IMR-90 (cell line): ENCODE measurements at regions not wholly inside any gene's neighbourhood (a gene's known extent, or its start where the extent isn't known, plus 50 kb on each side); places are given as distances from the start of the nearest gene placed in this dataset.

Experiments used
- ATAC-seq: fragments of 200-7000 bp; cut with Tn5 transposase; 2 replicates; pipeline ENCODE4 v1.9.1; 2020; ENCODE audit warnings: low read depth, mild to moderate bottlenecking, moderate library complexity
- BruUV-seq: library from RNA; stranded (reverse); fragments of 400-500 nt; replicated peaks from 2 replicates; lab custom pipeline; 2021; lab: Mats Ljungman, UMichigan
- CTCF ChIA-PET: fragments of 300-600 bp; formaldehyde crosslinking; extraction: SDS; loops from one replicate; lab custom pipeline; 2021; ENCODE audit warnings: antibody characterized with exemption; lab: Yijun Ruan, JAX
- POLR2A ChIA-PET: fragments of 300-600 bp; sonication (Branson Sonifier 250); formaldehyde crosslinking; loops from one replicate; lab custom pipeline; 2022; ENCODE audit warnings: antibody characterized with exemption; ENCODE audit not compliant: unreplicated experiment; lab: Charles Lee
- DNase-seq: peaks from one replicate; pipeline ENCODE4 v3.0.0; 2013
- H2AFZ ChIP-seq: replicated peaks from 2 replicates; pipeline ENCODE3; 2013; ENCODE audit warnings: low read length, mild to moderate bottlenecking; ENCODE audit not compliant: poor library complexity
- H2AK5ac ChIP-seq: 2 replicates; pipeline ENCODE4 v1.6.1; 2013; ENCODE audit warnings: low read depth, low read length, inconsistent platforms
- H2AK9ac ChIP-seq: replicated peaks from 2 replicates; pipeline ENCODE3; 2013; ENCODE audit warnings: mild to moderate bottlenecking, low read depth, low read length, moderate library complexity; ENCODE audit not compliant: poor library complexity
- H2BK120ac ChIP-seq: 2 replicates; pipeline ENCODE4 v1.6.1; 2013; ENCODE audit warnings: low read depth, low read length, inconsistent platforms
- H2BK15ac ChIP-seq: 3 replicates; pipeline ENCODE4 v1.6.1; 2013; ENCODE audit warnings: low read depth, low read length, inconsistent platforms
- H2BK20ac ChIP-seq: 2 replicates; pipeline ENCODE4 v1.6.1; 2013; ENCODE audit warnings: low read depth, mild to moderate bottlenecking, inconsistent platforms, low read length, moderate library complexity
- H2BK5ac ChIP-seq: 2 replicates; pipeline ENCODE4 v1.6.1; 2013; ENCODE audit warnings: mild to moderate bottlenecking, low read depth, low read length, inconsistent platforms; ENCODE audit not compliant: poor library complexity, severe bottlenecking
- H3K14ac ChIP-seq: replicated peaks from 2 replicates; pipeline ENCODE4 v1.6.1; 2013; ENCODE audit warnings: low read depth, low read length, inconsistent platforms
- H3K18ac ChIP-seq: 2 replicates; pipeline ENCODE4 v1.6.1; 2013; ENCODE audit warnings: low read depth, low read length, control low read depth
- H3K23ac ChIP-seq: 2 replicates; pipeline ENCODE4 v1.6.1; 2013; ENCODE audit warnings: low read depth, low read length, inconsistent platforms
- H3K27ac ChIP-seq: 2 replicates; pipeline ENCODE4 v1.5.1; 2013; ENCODE audit warnings: mild to moderate bottlenecking, control low read depth, low read length; ENCODE audit not compliant: insufficient read depth
- H3K27me3 ChIP-seq: 2 replicates; pipeline ENCODE4 v1.6.1; 2013; ENCODE audit warnings: low read length; ENCODE audit not compliant: control insufficient read depth, insufficient read depth
- H3K36me3 ChIP-seq: 2 replicates; pipeline ENCODE4 v1.6.1; 2013; ENCODE audit warnings: low read length, mixed read lengths; ENCODE audit not compliant: control insufficient read depth, insufficient read depth
- H3K4ac ChIP-seq: 2 replicates; pipeline ENCODE4 v1.6.1; 2013; ENCODE audit warnings: low read depth, low read length, inconsistent platforms
- H3K4me1 ChIP-seq: 2 replicates; pipeline ENCODE4 v1.6.1; 2013; ENCODE audit warnings: low read length, mixed read lengths; ENCODE audit not compliant: control insufficient read depth, insufficient read depth
- H3K4me2 ChIP-seq: 2 replicates; pipeline ENCODE4 v1.6.1; 2013; ENCODE audit warnings: low read depth, mild to moderate bottlenecking, control low read depth, low read length, moderate library complexity
- H3K4me3 ChIP-seq: 2 replicates; pipeline ENCODE4 v1.5.1; 2013; ENCODE audit warnings: low read depth, mild to moderate bottlenecking, control low read depth, low read length, moderate library complexity; ENCODE audit not compliant: insufficient read depth
- H3K56ac ChIP-seq: 2 replicates; pipeline ENCODE4 v1.6.1; 2013; ENCODE audit warnings: low read length, inconsistent platforms; ENCODE audit not compliant: insufficient read depth; ENCODE audit errors: extremely low read depth
- H3K79me1 ChIP-seq, 2 experiments: 2 replicates each; pipeline ENCODE4 v1.6.1; 2013; ENCODE audit warnings: low read length in 2 of 2, inconsistent platforms in 1 of 2, low read depth in 1 of 2
- H3K9ac ChIP-seq: 2 replicates; pipeline ENCODE4 v1.6.1; 2013; ENCODE audit warnings: low read depth, low read length, control low read depth
- H3K9me1 ChIP-seq: 2 replicates; pipeline ENCODE4 v1.6.1; 2013; ENCODE audit warnings: low read length, inconsistent platforms; ENCODE audit not compliant: insufficient read depth
- H3K9me3 ChIP-seq: 2 replicates; pipeline ENCODE4 v1.6.1; 2013; ENCODE audit warnings: low read length; ENCODE audit not compliant: control insufficient read depth, insufficient read depth
- H4K20me1 ChIP-seq: 2 replicates; pipeline ENCODE4 v1.6.1; 2013; ENCODE audit warnings: low read length, inconsistent platforms; ENCODE audit not compliant: insufficient read depth
- H4K5ac ChIP-seq: 2 replicates; pipeline ENCODE4 v1.6.1; 2013; ENCODE audit warnings: mild to moderate bottlenecking, low read depth, low read length, control low read depth
- H4K8ac ChIP-seq, 2 experiments: 2 replicates each; pipeline ENCODE4 v1.6.1; 2013; ENCODE audit warnings: low read depth in 2 of 2, low read length in 2 of 2, control low read depth in 1 of 2, inconsistent platforms in 1 of 2
- H4K91ac ChIP-seq: 2 replicates; pipeline ENCODE4 v1.6.1; 2013; ENCODE audit warnings: low read depth, low read length, inconsistent platforms; ENCODE audit not compliant: insufficient read depth
- WGBS, 2 experiments: methylation state at CpG; one replicate each; pipeline versions ENCODE4 v1.1.5 to v1.1.7; 2013; ENCODE audit warnings: missing lambda C conversion rate in 2 of 2; ENCODE audit not compliant: insufficient read length in 1 of 2; ENCODE audit errors: extremely low coverage in 2 of 2; 5-methylcytosine and 5-hydroxymethylcytosine counted together
- dilution Hi-C: fragments of 300-500 bp; cut with HindIII; formaldehyde crosslinking; loops from one replicate; pipeline ENCODE4 v1.14.3; 2018; ENCODE audit warnings: low sequenced_read_pairs; ENCODE audit not compliant: unreplicated experiment
- in situ Hi-C: fragments of 300-500 bp; cut with MboI; formaldehyde crosslinking; loops from 3 replicates; pipeline ENCODE4 v1.14.3; 2019; ENCODE audit warnings: low sequenced_read_pairs, inconsistent platforms, mixed read lengths
- intact Hi-C: fragments of 100-400 bp; cut with micrococcal nuclease; formaldehyde crosslinking; loops from 2 replicates; pipeline ENCODE4 v1.10.0; 2022
- TF ChIP-seq, protein P1 (sequence below): fragments of 150-350 bp; IDR thresholded peaks from 2 replicates; pipeline ENCODE4 v1.6.1; 2017; ENCODE audit warnings: mild to moderate bottlenecking, antibody characterized with exemption, low read length, low read depth

DNA sequence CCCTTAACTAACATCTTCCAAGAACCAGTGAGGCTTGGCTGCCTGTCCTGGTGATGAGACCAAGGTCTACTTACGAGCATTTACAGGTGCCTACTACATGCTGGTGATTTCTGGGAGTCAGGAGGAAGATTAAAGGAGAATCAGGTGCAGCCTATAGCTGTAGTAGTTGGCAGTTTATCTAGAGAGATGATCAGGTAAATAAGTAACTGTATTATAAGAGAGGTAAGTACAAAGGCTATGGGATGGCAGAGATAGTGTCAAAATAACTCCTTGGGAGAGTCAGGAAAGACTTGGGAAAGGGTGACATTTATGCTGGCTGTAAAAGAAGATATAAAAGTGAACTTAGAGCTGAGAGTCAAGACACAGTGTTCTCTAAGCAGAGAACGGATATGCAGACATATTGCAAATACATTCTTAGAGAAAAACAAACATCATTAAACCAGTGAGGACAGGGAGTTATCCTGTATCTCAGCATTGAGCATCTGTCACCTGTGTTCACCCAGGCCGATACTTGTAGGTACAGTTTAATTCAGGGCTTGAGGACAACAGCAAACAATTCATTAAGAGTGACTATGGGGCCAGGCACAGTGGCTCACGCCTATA, 49.7 kb upstream of the ACP3 start:
- Histone ChIP-seq H3K23ac (no peak overlapping the region), H3K27me3 (no peaks in the 10 kb centered on the region; the same call in 1 of the 2 replicates), H4K8ac (no peak overlapping the region), H2BK120ac (no peak overlapping the region), H3K18ac (no peak overlapping the region), H3K36me3 (no peaks in the 10 kb centered on the region), H3K4me3 (no peak overlapping the region), H3K14ac (no peak overlapping the region), H3K9me3 (no peaks in the 10 kb centered on the region), H3K9ac (no peak overlapping the region), H2AK9ac (no peak overlapping the region), H3K4ac (no peak overlapping the region), H2AK5ac (no peak overlapping the region), H4K91ac (no peak overlapping the region), H3K4me1 (no peaks in the 10 kb centered on the region), H2BK5ac (no peak overlapping the region), H2AFZ (no peak overlapping the region), H3K27ac (no peak overlapping the region), H2BK15ac (no peak overlapping the region), H2BK20ac (no peak overlapping the region), H4K5ac (no peak overlapping the region), H3K79me1 (no peaks in the 10 kb centered on the region), H4K20me1 (no peaks in the 10 kb centered on the region), H3K4me2 (no peak overlapping the region), H3K9me1 (peaks cover 4% of the 10 kb centered on the region; the same call in 1 of the 2 replicates), H3K56ac (no peak overlapping the region)
- dilution Hi-C loops (no loop called here), intact Hi-C loops (no loop called here), in situ Hi-C loops (loop anchor here (25.0 kb wide), 1 partner anchor 370 kb away; no protein-coding TSS in a partner anchor)
- ChIA-PET CTCF (interaction anchor here (1.0 to 1.2 kb wide), 2 partner anchors 11 to 13 kb away, joined by 3 to 4 read pairs; no protein-coding TSS in a partner anchor), POLR2A (no interaction called here)
- ATAC-seq (no peak), DNase-seq (no peak)
- TF ChIP-seq, protein P1, sequence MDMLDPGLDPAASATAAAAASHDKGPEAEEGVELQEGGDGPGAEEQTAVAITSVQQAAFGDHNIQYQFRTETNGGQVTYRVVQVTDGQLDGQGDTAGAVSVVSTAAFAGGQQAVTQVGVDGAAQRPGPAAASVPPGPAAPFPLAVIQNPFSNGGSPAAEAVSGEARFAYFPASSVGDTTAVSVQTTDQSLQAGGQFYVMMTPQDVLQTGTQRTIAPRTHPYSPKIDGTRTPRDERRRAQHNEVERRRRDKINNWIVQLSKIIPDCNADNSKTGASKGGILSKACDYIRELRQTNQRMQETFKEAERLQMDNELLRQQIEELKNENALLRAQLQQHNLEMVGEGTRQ: no peak
- 57% methylated on average over 1 of the region's 4 CpGs; no CpG with 5 or more reads in 1 of the 2 experiments for WGBS, 2 experiments
- no TSS peak for BruUV-seq
